Right lobe of liver (tissue), 6 donors: ENCODE measurements at regions not wholly inside any gene's neighbourhood (a gene's known extent, or its start where the extent isn't known, plus 50 kb on each side); places are given as distances from the start of the nearest gene placed in this dataset.
A peak's percentile ranks its signal among the peaks of the same experiment; 100 is the strongest.

ENCODE experiments used
- ATAC-seq, 4 donors: fragments of 200-7000 bp; cut with Tn5 transposase; one replicate each; pipeline ENCODE4 v1.9.1; 2020; ENCODE audit warnings: mild to moderate bottlenecking in 4 of 4, moderate library complexity in 4 of 4
- DNase-seq, 3 donors: peaks; one replicate each; pipeline ENCODE4 v3.0.0-alpha.2; 2020
- H3K27ac ChIP-seq, 3 donors: fragments of 200-600 bp; one replicate each; pipeline ENCODE4 v1.8.0; 2022
- H3K27me3 ChIP-seq, 2 donors: fragments of 200-600 bp; one replicate each; pipeline ENCODE4 v1.8.0; 2022
- H3K36me3 ChIP-seq, 4 donors: fragments of 200-600 bp; sonication (generic) in 1 of 4; one replicate each; pipeline versions ENCODE4 v1.5.1 to v1.8.0; 2017 to 2022; ENCODE audit warnings: control low read depth in 1 of 4
- H3K4me1 ChIP-seq, 4 donors: fragments of 200-600 bp; sonication (generic) in 1 of 4; one replicate each; pipeline versions ENCODE4 v1.5.1 to v1.8.0; 2017 to 2022; ENCODE audit warnings: control low read depth in 1 of 4
- H3K4me3 ChIP-seq, 3 donors: fragments of 200-600 bp; one replicate each; pipeline ENCODE4 v1.8.0; 2022
- H3K9me3 ChIP-seq, 4 donors: fragments of 200-600 bp; sonication (generic) in 1 of 4; one replicate each; pipeline versions ENCODE4 v1.5.1 to v1.8.0; 2017 to 2022; ENCODE audit warnings: control low read depth in 1 of 4
- POLR2A ChIP-seq: fragments of 450-650 bp; IDR thresholded peaks from one replicate; pipeline ENCODE4 v1.6.1; 2017; ENCODE audit warnings: antibody characterized with exemption, mild to moderate bottlenecking
- WGBS: methylation state at CpG from one replicate; pipeline ENCODE4 v1.1.6; 2018; ENCODE audit warnings: low coverage, low lambda C conversion rate; ENCODE audit not compliant: insufficient coverage; ENCODE audit errors: missing lambda C conversion rate; 5-methylcytosine and 5-hydroxymethylcytosine counted together
- intact Hi-C, 2 donors: fragments of 100-400 bp; cut with DNase I; formaldehyde crosslinking; loops; one replicate each; pipeline versions ENCODE4 v1.11.2 to v1.14.1; 2022
- TF ChIP-seq, protein P1 (sequence below), 4 donors: fragments of 200-600 bp in 3 of 4; fragments of 450-650 bp in 1 of 4; IDR thresholded peaks; one replicate each; pipeline versions ENCODE4 v1.5.1 to v1.8.0; 2016 to 2022; ENCODE audit warnings: antibody characterized with exemption in 4 of 4, mild to moderate bottlenecking in 2 of 4
- donor health status: DM: no; HTN: yes; CAD: no.
- donor health status: DM: no; HTN: no; CAD: no.
- donor health status: DM: no; HTN: no; CAD: no.
- donor health status: DM: no; HTN: yes; CAD: no.
- donor health status: DM: no; HTN: yes; CAD: no.

GRCh38 chr2:236895497-236895896 lies 190.2 kb upstream of the COPS8 start:
- peak in 2 of 4 donors; percentile 41 to 60 for ATAC-seq
- H3K4me3 ChIP-seq, result no peak overlapping the region
- H3K27ac ChIP-seq, result no peak overlapping the region
- H3K9me3 ChIP-seq, result no peaks in the 10 kb centered on the region
- no peak for DNase-seq
- 41% methylated on average over 3 of the region's 3 CpGs for WGBS
- no peaks in the 10 kb centered on the region for H3K4me1 ChIP-seq
- H3K36me3 ChIP-seq, result no peaks in the 10 kb centered on the region
- no peak for TF ChIP-seq POLR2A
- TF ChIP-seq, protein P1, sequence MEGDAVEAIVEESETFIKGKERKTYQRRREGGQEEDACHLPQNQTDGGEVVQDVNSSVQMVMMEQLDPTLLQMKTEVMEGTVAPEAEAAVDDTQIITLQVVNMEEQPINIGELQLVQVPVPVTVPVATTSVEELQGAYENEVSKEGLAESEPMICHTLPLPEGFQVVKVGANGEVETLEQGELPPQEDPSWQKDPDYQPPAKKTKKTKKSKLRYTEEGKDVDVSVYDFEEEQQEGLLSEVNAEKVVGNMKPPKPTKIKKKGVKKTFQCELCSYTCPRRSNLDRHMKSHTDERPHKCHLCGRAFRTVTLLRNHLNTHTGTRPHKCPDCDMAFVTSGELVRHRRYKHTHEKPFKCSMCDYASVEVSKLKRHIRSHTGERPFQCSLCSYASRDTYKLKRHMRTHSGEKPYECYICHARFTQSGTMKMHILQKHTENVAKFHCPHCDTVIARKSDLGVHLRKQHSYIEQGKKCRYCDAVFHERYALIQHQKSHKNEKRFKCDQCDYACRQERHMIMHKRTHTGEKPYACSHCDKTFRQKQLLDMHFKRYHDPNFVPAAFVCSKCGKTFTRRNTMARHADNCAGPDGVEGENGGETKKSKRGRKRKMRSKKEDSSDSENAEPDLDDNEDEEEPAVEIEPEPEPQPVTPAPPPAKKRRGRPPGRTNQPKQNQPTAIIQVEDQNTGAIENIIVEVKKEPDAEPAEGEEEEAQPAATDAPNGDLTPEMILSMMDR (IDR thresholded peaks at IDR 0.05), result no peak
- intact Hi-C loops, result no loop called here
- no peaks in the 10 kb centered on the region for H3K27me3 ChIP-seq

DNA sequence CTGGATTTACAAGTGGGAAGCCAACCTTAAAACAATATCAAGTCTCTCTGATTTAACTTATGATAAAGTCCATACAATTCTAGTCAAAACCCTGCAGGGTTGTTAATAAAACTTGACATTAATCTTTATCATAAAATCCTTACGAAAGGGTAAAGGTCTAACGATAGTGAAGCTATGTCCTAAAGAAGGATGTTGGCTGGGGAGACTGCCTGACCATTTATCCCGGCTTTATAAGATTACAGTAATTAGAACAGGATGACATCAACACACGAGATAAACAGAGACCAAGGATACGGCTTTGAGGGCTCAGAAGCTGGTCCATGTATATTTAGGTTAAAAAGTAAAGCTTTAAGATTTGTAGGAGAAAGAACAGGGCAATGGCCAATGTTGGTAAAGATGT lies 189.0 kb upstream of the COPS8 start:
- no peaks in the 10 kb centered on the region for H3K4me1 ChIP-seq
- no peak overlapping the region for H3K27ac ChIP-seq
- H3K4me3 ChIP-seq, result no peak overlapping the region
- no peak for ATAC-seq
- no peak for DNase-seq
- TF ChIP-seq, protein P1 (IDR thresholded peaks at IDR 0.05), result no peak
- no peak for TF ChIP-seq POLR2A
- H3K27me3 ChIP-seq, result no peaks in the 10 kb centered on the region
- H3K36me3 ChIP-seq, result no peaks in the 10 kb centered on the region
- intact Hi-C loops, result no loop called here
- 56% methylated on average over 5 of the region's 5 CpGs for WGBS
- no peaks in the 10 kb centered on the region for H3K9me3 ChIP-seq

DNA sequence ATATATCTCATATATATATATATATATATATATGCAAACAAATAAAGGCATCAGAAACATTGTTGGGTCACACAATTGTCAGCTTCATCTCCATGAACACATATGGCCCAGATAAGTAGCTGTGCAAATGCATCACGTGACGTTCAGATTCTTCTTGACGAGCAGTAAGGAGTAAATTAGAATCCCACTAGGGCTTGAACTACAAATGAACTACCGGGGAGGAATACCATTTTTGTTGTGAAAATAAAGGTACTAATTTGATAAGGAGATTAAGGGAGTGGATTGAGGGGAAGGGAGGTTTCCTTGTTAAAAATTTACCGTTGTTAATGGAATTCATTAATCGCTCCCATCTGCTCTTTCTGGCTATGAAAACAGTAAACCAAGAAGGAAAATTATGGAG lies 186.5 kb upstream of the COPS8 start:
- intact Hi-C loops, result no loop called here
- Histone ChIP-seq H3K27ac (no peak overlapping the region), H3K4me1 (no peaks in the 10 kb centered on the region), H3K36me3 (no peaks in the 10 kb centered on the region), H3K9me3 (no peaks in the 10 kb centered on the region), H3K4me3 (no peak overlapping the region), H3K27me3 (no peaks in the 10 kb centered on the region)
- no peak for DNase-seq
- no peak for ATAC-seq
- no peak for TF ChIP-seq POLR2A
- TF ChIP-seq, protein P1 (IDR thresholded peaks at IDR 0.05), result no peak
- 81% methylated on average over 6 of the region's 6 CpGs for WGBS

GRCh38 chr2:236899950-236900640 lies 185.6 kb upstream of the COPS8 start:
- WGBS, result 65% methylated on average over 3 of the region's 6 CpGs
- Histone ChIP-seq H3K27me3 (no peaks in the 10 kb centered on the region), H3K27ac (no peak overlapping the region), H3K4me3 (no peak overlapping the region), H3K4me1 (no peaks in the 10 kb centered on the region), H3K36me3 (no peaks in the 10 kb centered on the region), H3K9me3 (no peaks in the 10 kb centered on the region)
- DNase-seq, result no peak
- ATAC-seq, result no peak
- TF ChIP-seq POLR2A, result no peak
- TF ChIP-seq, protein P1 (IDR thresholded peaks at IDR 0.05), result no peak
- intact Hi-C loops, result no loop called here
